ENCODE measurements at regions not wholly inside any gene's neighbourhood (a gene's known extent, or its start where the extent isn't known, plus 50 kb on each side); places are given as distances from the start of the nearest gene placed in this dataset.

DNA sequence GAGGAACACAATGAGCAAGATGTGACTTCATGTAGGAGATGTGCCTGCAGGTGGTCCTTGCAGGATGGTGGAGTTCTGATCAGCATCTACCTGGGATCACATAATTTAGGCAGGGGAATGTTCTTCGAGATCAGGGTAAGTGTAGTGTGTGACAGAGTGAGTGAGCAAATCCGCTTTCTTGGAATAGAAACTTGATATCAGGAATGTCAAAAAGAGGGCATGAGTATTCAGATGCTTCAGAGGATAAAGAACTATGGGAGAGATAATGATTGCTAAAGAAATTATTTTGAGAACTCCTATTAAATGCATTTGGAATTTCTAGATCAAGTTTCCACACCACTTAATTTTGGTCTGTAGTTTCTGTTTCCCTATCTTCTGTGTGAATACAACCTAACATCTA lies 463.6 kb upstream of the SLC14A2 start:
- TF ChIP-seq, protein P1, sequence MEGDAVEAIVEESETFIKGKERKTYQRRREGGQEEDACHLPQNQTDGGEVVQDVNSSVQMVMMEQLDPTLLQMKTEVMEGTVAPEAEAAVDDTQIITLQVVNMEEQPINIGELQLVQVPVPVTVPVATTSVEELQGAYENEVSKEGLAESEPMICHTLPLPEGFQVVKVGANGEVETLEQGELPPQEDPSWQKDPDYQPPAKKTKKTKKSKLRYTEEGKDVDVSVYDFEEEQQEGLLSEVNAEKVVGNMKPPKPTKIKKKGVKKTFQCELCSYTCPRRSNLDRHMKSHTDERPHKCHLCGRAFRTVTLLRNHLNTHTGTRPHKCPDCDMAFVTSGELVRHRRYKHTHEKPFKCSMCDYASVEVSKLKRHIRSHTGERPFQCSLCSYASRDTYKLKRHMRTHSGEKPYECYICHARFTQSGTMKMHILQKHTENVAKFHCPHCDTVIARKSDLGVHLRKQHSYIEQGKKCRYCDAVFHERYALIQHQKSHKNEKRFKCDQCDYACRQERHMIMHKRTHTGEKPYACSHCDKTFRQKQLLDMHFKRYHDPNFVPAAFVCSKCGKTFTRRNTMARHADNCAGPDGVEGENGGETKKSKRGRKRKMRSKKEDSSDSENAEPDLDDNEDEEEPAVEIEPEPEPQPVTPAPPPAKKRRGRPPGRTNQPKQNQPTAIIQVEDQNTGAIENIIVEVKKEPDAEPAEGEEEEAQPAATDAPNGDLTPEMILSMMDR (conservative IDR thresholded peaks at IDR 0.05), result no peak
- no peak for TF ChIP-seq ZFX (IDR thresholded peaks at IDR 0.05)

All from C4-2B (cell line).